ENCODE measurements at regions not wholly inside any gene's neighbourhood (a gene's known extent, or its start where the extent isn't known, plus 50 kb on each side); places are given as distances from the start of the nearest gene placed in this dataset.

- no peak for DNase-seq
Measured at GRCh38 chr2:129731907-129732629, 247.4 kb upstream of the RAB6C start.

- DNase-seq: no peak
Measured at GRCh38 chr2:129732630-129733026, 246.8 kb upstream of the RAB6C start.

- no peak for DNase-seq
Measured at GRCh38 chr2:129733041-129733440, 246.4 kb upstream of the RAB6C start.

- no peak for DNase-seq
Measured at GRCh38 chr2:129733579-129733978, 245.9 kb upstream of the RAB6C start.

- DNase-seq: no peak
Measured at GRCh38 chr2:129734343-129735034, 245.0 kb upstream of the RAB6C start.

- no peak for DNase-seq
Measured at GRCh38 chr2:129735576-129735975, 243.9 kb upstream of the RAB6C start.

GRCh38 chr2:129737660-129738527 is 241.6 kb upstream of the RAB6C start:
- no peak for DNase-seq

GRCh38 chr2:129738799-129739198 is 240.7 kb upstream of the RAB6C start:
- no peak for DNase-seq

- DNase-seq: no peak
Measured at GRCh38 chr2:129740504-129740903, 239.0 kb upstream of the RAB6C start.

- DNase-seq: no peak
Measured at GRCh38 chr2:129741165-129741564, 238.3 kb upstream of the RAB6C start.

GRCh38 chr2:129741623-129742022 is 237.8 kb upstream of the RAB6C start:
- no peak for DNase-seq

GRCh38 chr2:129742415-129743180 is 236.9 kb upstream of the RAB6C start:
- no peak for DNase-seq

- no peak for DNase-seq
Measured at GRCh38 chr2:129744141-129744540, 235.3 kb upstream of the RAB6C start.

- DNase-seq: no peak
Measured at GRCh38 chr2:129744649-129745048, 234.8 kb upstream of the RAB6C start.

GRCh38 chr2:129747500-129748125 is 231.9 kb upstream of the RAB6C start:
- no peak for DNase-seq

- DNase-seq: no peak
Measured at GRCh38 chr2:129748250-129748649, 231.2 kb upstream of the RAB6C start.

- no peak for DNase-seq
Measured at GRCh38 chr2:129748653-129749052, 230.8 kb upstream of the RAB6C start.

- DNase-seq: no peak
Measured at GRCh38 chr2:129751409-129751808, 228.1 kb upstream of the RAB6C start.

GRCh38 chr2:129752176-129752575 is 227.3 kb upstream of the RAB6C start:
- DNase-seq: no peak

- no peak for DNase-seq
Measured at GRCh38 chr2:129752686-129753085, 226.8 kb upstream of the RAB6C start.

- no peak for DNase-seq
Measured at GRCh38 chr2:129753261-129753660, 226.2 kb upstream of the RAB6C start.

GRCh38 chr2:129754421-129754820 is 225.0 kb upstream of the RAB6C start:
- no peak for DNase-seq
